ENCODE measurements at regions not wholly inside any gene's neighbourhood (a gene's known extent, or its start where the extent isn't known, plus 50 kb on each side); places are given as distances from the start of the nearest gene placed in this dataset.

DNA sequence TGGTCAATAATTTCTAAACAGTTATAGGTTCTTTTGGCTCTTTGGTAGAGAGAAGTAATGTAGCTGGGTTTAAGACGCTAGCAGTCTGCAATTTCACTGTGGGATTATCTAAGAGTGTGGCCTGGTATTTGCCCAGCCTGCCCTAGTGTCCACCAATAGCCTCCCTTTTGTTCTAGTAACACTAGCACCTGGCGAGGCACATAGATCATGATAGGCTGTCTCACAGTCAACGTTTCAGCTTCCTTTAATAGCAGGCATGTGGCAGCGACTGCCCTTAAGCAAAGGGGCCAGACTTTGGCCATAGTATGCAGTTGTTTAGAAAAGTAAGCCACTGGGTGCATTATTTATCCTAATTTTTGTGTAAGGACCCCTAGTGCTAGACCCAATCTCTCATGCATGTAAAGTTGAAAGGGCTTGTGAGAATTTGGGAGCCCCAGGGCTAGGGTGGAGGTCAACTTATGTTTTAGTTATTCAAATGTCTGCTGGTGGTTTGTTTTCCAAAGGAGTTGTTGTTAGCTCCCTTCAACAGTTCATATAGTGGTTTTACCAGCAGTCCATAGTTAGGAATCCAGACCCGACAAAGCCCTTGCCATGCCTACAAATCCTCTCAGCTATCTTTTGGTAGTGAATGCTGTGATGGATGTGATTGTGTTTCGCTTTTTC, 274.3 kb downstream of the HTR1A start:
- Histone ChIP-seq H3K9me3 (no peaks in the 10 kb centered on the region), H3K27me3 (no peaks in the 10 kb centered on the region), H3K27ac (no peak overlapping the region), H3K36me3 (no peaks in the 10 kb centered on the region), H3K4me3 (no peak overlapping the region), H3K4me1 (no peaks in the 10 kb centered on the region)
- TF ChIP-seq, protein P1, sequence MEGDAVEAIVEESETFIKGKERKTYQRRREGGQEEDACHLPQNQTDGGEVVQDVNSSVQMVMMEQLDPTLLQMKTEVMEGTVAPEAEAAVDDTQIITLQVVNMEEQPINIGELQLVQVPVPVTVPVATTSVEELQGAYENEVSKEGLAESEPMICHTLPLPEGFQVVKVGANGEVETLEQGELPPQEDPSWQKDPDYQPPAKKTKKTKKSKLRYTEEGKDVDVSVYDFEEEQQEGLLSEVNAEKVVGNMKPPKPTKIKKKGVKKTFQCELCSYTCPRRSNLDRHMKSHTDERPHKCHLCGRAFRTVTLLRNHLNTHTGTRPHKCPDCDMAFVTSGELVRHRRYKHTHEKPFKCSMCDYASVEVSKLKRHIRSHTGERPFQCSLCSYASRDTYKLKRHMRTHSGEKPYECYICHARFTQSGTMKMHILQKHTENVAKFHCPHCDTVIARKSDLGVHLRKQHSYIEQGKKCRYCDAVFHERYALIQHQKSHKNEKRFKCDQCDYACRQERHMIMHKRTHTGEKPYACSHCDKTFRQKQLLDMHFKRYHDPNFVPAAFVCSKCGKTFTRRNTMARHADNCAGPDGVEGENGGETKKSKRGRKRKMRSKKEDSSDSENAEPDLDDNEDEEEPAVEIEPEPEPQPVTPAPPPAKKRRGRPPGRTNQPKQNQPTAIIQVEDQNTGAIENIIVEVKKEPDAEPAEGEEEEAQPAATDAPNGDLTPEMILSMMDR (IDR thresholded peaks at IDR 0.05), result no peak
- TF ChIP-seq POLR2A (IDR thresholded peaks at IDR 0.05), result no peak
- DNase-seq, result no peak

DNA sequence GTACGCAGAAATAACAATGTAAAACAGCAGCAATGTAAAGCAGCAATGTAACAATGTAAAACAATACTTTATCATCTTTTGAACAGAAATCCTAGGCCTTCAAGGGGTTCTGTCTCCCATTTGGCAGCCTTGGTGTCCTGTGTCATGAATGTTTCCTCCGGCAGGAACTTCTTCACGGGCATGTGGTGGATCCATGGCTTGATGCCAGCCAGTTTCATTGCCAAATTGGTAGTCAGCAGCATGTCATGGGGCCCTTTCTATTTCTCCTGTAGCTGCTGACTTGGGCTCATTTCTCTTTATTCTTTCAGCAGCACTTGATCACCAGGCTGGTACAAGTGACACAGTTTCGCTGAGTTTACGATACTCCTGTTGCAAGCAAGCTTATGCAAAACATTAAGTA, 275.3 kb downstream of the HTR1A start:
- H3K36me3 ChIP-seq, result no peaks in the 10 kb centered on the region
- no peak for DNase-seq
- no peak for TF ChIP-seq POLR2A (IDR thresholded peaks at IDR 0.05)
- TF ChIP-seq, protein P1 (IDR thresholded peaks at IDR 0.05), result no peak
- no peak overlapping the region for H3K4me3 ChIP-seq
- H3K4me1 ChIP-seq, result no peaks in the 10 kb centered on the region
- no peak overlapping the region for H3K27ac ChIP-seq
- no peaks in the 10 kb centered on the region for H3K9me3 ChIP-seq
- no peaks in the 10 kb centered on the region for H3K27me3 ChIP-seq

DNA sequence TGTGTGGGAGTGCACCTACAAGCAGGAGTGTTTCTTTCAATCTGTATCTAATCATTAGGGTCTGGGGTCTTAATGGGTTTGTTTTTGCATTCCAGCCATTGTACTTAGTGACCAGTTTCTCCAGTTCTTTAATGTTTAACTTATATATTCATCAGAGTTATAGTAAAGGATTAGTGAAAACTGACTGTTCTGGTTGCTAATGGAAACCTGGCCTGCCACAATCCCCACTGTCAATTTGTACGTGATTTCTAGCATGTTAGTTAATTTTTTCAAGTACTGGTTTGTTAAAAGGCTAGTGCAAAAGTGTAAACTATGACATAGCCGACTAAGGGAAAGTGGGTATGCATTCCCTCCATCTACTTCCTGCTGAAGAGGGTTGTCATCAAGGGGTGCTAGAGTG, 276.1 kb downstream of the HTR1A start:
- H3K27ac ChIP-seq, result no peak overlapping the region
- H3K9me3 ChIP-seq, result no peaks in the 10 kb centered on the region
- H3K4me3 ChIP-seq, result no peak overlapping the region
- H3K4me1 ChIP-seq, result no peaks in the 10 kb centered on the region
- no peaks in the 10 kb centered on the region for H3K36me3 ChIP-seq
- no peaks in the 10 kb centered on the region for H3K27me3 ChIP-seq
- no peak for TF ChIP-seq POLR2A (IDR thresholded peaks at IDR 0.05)
- TF ChIP-seq, protein P1 (IDR thresholded peaks at IDR 0.05), result no peak
- DNase-seq, result no peak

DNA sequence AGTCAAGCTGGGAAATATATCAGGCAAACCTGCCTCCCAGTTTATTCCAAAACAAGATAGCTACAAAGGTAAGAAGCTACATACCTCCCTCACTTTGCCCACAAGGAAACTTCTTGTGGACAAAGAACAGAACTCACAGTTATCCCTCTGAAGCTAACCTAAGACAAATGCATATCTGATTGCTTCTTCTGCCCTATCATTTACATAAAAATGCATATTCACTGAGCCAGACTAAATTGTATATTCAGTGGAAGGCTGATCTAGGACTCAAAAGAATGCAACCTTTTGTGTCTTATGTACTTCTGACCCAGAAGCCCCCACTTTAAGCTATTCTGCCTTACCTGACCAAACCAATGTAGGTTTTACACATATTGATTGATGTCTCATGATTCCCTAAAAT, 276.8 kb downstream of the HTR1A start:
- H3K36me3 ChIP-seq, result no peaks in the 10 kb centered on the region
- H3K4me3 ChIP-seq, result no peak overlapping the region
- H3K4me1 ChIP-seq, result no peaks in the 10 kb centered on the region
- H3K27ac ChIP-seq, result no peak overlapping the region
- no peaks in the 10 kb centered on the region for H3K9me3 ChIP-seq
- DNase-seq, result no peak
- TF ChIP-seq, protein P1 (IDR thresholded peaks at IDR 0.05), result no peak
- TF ChIP-seq POLR2A (IDR thresholded peaks at IDR 0.05), result no peak
- no peaks in the 10 kb centered on the region for H3K27me3 ChIP-seq

DNA sequence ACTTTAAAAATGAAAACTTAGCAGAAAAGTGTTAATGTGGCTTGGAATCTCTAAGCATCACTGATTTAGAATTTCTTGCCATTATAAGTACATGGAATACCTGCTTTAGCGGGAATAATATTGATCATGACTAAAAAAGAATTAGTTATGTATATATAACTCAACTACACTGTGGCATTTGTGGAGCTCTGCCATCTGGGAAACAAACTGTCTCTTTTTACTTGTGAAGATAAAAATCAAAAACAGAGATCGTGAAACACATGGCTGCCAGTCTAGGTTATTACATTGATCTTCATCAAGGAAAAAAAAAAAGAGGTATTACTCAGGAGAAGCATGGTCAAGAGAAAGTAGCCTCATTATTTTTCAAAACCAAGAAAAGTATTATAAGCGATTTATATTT, 287.4 kb downstream of the HTR1A start:
- TF ChIP-seq, protein P1 (IDR thresholded peaks at IDR 0.05), result no peak
- TF ChIP-seq POLR2A (IDR thresholded peaks at IDR 0.05), result no peak
- Histone ChIP-seq H3K27ac (no peak overlapping the region), H3K4me3 (no peak overlapping the region), H3K36me3 (no peaks in the 10 kb centered on the region), H3K9me3 (no peaks in the 10 kb centered on the region), H3K27me3 (no peaks in the 10 kb centered on the region), H3K4me1 (no peaks in the 10 kb centered on the region)
- no peak for DNase-seq

DNA sequence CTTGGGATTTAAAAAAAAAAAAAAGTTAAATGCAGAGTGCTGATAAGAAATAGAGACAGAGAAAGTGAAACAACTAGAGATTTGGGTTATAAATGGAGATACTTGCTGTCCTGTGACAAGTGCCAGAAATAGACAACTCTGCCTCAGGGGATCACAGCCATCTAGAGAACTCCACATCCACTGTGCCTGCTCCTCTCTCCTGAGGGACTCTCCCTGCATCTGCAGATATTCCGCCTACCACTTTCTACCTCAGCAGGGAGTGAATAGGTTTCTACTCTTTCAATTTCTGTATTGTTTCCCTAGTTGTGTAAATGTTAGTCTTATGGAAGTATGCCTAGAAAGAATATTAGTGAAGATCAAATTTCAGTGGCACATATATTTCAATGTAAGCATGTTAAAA, 307.2 kb downstream of the HTR1A start:
- DNase-seq, result no peak
- no peak for TF ChIP-seq POLR2A (IDR thresholded peaks at IDR 0.05)
- TF ChIP-seq, protein P1 (IDR thresholded peaks at IDR 0.05), result no peak
- no peak overlapping the region for H3K27ac ChIP-seq

More for the DNA sequence above, 307.2 kb downstream of the HTR1A start:
- H3K4me1 ChIP-seq, result no peaks in the 10 kb centered on the region
- H3K27me3 ChIP-seq, result no peaks in the 10 kb centered on the region
- H3K4me3 ChIP-seq, result no peak overlapping the region
- H3K9me3 ChIP-seq, result no peaks in the 10 kb centered on the region
- no peaks in the 10 kb centered on the region for H3K36me3 ChIP-seq

Data from Peyer's patch (tissue), 4 donors.